22Rv1 (cell line): ENCODE measurements at regions not wholly inside any gene's neighbourhood (a gene's known extent, or its start where the extent isn't known, plus 50 kb on each side); places are given as distances from the start of the nearest gene placed in this dataset.
"Not testable (repeated sequence)": the region's sequence is repeated elsewhere in the genome, so short reads cannot be mapped to it uniquely, and the experiment has no call there.

ENCODE experiments used
- ZFX ChIP-seq: fragments of 450-650 bp; IDR thresholded peaks from 2 replicates; pipeline ENCODE4 v1.6.1; 2017; ENCODE audit warnings: antibody characterized with exemption, borderline replicate concordance
- TF ChIP-seq, protein P1 (sequence below): fragments of 450-650 bp; IDR thresholded peaks from 2 replicates; pipeline ENCODE4 v1.5.1; 2017; ENCODE audit warnings: mild to moderate bottlenecking

DNA sequence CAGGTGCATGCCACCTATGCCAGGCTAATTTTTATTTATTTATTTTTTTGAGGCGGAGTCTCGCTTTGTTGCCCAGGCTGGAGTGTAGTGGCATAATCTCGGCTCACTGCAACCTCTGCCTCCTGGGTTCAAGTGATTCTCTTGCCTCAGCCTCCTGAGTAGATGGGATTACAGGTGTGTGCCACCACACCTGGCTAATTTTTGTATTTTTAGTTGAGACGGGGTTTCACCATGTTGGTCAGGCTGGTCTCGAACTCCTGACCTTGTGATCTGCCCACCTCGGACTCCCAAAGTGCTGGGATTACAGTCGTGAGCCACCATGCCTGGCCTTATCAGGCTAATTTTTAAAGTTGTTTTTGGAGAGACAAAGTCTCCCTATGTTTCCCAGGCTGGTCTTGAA, 210.7 kb upstream of the ZNF217 start:
- TF ChIP-seq, protein P1, sequence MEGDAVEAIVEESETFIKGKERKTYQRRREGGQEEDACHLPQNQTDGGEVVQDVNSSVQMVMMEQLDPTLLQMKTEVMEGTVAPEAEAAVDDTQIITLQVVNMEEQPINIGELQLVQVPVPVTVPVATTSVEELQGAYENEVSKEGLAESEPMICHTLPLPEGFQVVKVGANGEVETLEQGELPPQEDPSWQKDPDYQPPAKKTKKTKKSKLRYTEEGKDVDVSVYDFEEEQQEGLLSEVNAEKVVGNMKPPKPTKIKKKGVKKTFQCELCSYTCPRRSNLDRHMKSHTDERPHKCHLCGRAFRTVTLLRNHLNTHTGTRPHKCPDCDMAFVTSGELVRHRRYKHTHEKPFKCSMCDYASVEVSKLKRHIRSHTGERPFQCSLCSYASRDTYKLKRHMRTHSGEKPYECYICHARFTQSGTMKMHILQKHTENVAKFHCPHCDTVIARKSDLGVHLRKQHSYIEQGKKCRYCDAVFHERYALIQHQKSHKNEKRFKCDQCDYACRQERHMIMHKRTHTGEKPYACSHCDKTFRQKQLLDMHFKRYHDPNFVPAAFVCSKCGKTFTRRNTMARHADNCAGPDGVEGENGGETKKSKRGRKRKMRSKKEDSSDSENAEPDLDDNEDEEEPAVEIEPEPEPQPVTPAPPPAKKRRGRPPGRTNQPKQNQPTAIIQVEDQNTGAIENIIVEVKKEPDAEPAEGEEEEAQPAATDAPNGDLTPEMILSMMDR: not testable (repeated sequence)
- TF ChIP-seq ZFX: not testable (repeated sequence)
